ENCODE measurements at regions not wholly inside any gene's neighbourhood (a gene's known extent, or its start where the extent isn't known, plus 50 kb on each side); places are given as distances from the start of the nearest gene placed in this dataset.

DNA sequence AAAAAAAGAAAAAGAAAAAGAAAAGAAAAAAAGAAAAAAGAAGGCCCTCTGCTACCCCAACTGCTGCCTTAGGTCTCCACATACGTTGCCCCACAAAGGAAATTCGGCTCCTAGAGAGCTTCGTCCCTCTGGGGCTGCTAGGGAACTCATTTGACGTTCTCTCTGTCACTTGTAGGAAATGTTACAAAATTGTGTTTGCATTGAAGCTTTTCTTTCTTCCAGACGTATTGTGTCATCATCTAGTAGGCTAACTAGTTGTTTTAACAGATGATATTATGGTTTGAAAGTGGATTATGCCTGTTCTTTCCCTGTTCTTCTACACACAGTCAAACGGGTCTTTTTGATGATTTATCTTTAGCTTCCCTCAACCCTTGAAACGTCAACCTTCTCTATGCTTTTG is 125.3 kb downstream of the BDH1 start:
- H3K36me3 Mint-ChIP-seq (ENCODE audit: low read depth, unreplicated experiment): peaks cover 4% of the 10 kb centered on the region
- H3K27ac Mint-ChIP-seq (ENCODE audit: unreplicated experiment): no peak overlapping the region
- H3K4me1 Mint-ChIP-seq (ENCODE audit: unreplicated experiment): peaks cover 18% of the 10 kb centered on the region
- DNase-seq (ENCODE audit: low spot score): no peak
- TF ChIP-seq, protein P1, sequence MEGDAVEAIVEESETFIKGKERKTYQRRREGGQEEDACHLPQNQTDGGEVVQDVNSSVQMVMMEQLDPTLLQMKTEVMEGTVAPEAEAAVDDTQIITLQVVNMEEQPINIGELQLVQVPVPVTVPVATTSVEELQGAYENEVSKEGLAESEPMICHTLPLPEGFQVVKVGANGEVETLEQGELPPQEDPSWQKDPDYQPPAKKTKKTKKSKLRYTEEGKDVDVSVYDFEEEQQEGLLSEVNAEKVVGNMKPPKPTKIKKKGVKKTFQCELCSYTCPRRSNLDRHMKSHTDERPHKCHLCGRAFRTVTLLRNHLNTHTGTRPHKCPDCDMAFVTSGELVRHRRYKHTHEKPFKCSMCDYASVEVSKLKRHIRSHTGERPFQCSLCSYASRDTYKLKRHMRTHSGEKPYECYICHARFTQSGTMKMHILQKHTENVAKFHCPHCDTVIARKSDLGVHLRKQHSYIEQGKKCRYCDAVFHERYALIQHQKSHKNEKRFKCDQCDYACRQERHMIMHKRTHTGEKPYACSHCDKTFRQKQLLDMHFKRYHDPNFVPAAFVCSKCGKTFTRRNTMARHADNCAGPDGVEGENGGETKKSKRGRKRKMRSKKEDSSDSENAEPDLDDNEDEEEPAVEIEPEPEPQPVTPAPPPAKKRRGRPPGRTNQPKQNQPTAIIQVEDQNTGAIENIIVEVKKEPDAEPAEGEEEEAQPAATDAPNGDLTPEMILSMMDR (IDR thresholded peaks at IDR 0.05; ENCODE audit: unreplicated experiment): no peak
- H3K4me3 Mint-ChIP-seq (ENCODE audit: unreplicated experiment): no peak overlapping the region
- no peaks in the 10 kb centered on the region for H3K9me3 Mint-ChIP-seq (ENCODE audit: unreplicated experiment)
- no peaks in the 10 kb centered on the region for H3K27me3 Mint-ChIP-seq (ENCODE audit: unreplicated experiment)

DNA sequence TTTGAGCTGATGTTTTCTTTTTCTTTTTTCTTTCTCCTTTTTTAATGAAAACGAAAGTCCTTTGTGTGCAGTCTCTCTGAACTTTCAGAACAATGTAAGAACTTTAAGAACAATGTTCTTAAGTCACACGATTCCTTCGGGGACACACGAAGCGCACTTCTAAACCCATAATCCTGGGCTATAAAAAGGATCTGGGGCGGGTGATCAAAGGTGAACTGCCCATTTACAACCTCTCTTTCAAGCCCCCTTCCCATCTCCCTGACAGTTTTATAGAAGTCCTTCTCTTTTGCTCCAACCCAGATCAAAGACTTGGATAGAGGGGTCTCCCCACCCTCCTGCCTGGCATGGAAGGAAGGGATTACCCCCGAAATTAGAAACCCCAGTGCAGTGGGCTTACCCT is 126.8 kb downstream of the BDH1 start:
- Mint-ChIP-seq H3K4me1 (ENCODE audit: unreplicated experiment) (peaks cover 18% of the 10 kb centered on the region), H3K27me3 (ENCODE audit: unreplicated experiment) (peaks cover 3% of the 10 kb centered on the region), H3K36me3 (ENCODE audit: low read depth, unreplicated experiment) (peaks cover under 1% of the 10 kb centered on the region), H3K27ac (ENCODE audit: unreplicated experiment) (no peak overlapping the region), H3K9me3 (ENCODE audit: unreplicated experiment) (no peaks in the 10 kb centered on the region), H3K4me3 (ENCODE audit: unreplicated experiment) (no peak overlapping the region)
- TF ChIP-seq, protein P1 (IDR thresholded peaks at IDR 0.05; ENCODE audit: unreplicated experiment): no peak
- DNase-seq (ENCODE audit: low spot score): no peak

DNA sequence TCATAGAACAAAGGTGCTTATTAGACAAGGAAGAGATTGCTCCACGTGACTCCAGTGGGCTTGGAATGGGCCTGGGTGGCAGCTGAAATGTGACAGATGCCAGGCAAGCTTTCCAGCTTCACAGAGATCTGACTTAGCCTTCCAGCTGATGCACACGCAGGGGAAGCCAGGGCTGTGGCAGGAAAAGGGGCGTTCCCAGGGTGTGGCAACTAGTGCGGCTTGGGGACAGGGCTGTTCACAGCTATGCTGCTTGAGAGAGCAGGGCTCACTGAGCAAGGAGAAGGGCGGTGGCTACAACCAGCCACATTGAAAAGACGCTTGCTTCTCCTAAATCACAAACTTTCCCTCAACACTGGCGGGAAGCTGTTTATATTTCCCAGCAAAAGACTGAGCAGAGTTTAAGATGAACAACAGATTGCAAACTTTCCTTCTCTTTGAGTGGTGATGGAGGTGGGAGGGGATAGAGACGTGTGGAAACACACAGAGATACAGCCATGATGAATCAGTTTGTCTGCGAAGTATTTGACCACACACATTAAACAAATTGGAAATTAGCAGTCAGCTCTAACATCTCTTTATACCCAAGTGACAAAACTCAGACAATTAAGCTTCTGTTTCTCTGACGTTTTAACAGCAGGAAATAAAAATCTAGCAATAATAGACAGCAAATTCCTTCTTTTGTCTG is 127.5 kb downstream of the BDH1 start:
- peaks cover 18% of the 10 kb centered on the region for H3K4me1 Mint-ChIP-seq (ENCODE audit: unreplicated experiment)
- H3K4me3 Mint-ChIP-seq (ENCODE audit: unreplicated experiment): no peak overlapping the region
- no peaks in the 10 kb centered on the region for H3K9me3 Mint-ChIP-seq (ENCODE audit: unreplicated experiment)
- H3K27ac Mint-ChIP-seq (ENCODE audit: unreplicated experiment): no peak overlapping the region
- TF ChIP-seq, protein P1 (IDR thresholded peaks at IDR 0.05; ENCODE audit: unreplicated experiment): no peak
- H3K27me3 Mint-ChIP-seq (ENCODE audit: unreplicated experiment): peaks cover 3% of the 10 kb centered on the region
- no peaks in the 10 kb centered on the region for H3K36me3 Mint-ChIP-seq (ENCODE audit: low read depth, unreplicated experiment)
- DNase-seq (ENCODE audit: low spot score): no peak

DNA sequence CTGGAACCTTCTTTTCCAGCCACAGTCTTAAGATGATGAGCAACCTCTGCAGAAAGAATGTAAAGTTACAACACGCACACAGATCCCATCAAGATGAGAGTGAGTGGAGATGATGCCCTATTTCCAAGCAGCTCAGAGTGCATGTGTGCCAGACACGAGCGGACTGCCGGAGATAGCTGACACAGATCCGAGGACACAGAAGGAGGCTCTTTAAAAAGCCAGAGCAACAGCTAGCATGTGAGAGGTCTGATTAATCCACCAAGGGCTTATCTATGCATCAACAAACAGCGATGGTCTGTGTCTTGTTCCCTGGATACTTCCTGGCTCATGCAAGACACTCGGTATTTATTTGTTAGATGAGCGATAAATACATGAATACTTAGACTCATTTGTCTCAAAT is 128.6 kb upstream of the DLG1 start:
- Mint-ChIP-seq H3K27me3 (ENCODE audit: unreplicated experiment) (peaks cover 3% of the 10 kb centered on the region), H3K9me3 (ENCODE audit: unreplicated experiment) (no peaks in the 10 kb centered on the region), H3K27ac (ENCODE audit: unreplicated experiment) (no peak overlapping the region), H3K4me1 (ENCODE audit: unreplicated experiment) (peaks cover 18% of the 10 kb centered on the region), H3K4me3 (ENCODE audit: unreplicated experiment) (no peak overlapping the region), H3K36me3 (ENCODE audit: low read depth, unreplicated experiment) (no peaks in the 10 kb centered on the region)
- DNase-seq (ENCODE audit: low spot score): no peak
- TF ChIP-seq, protein P1 (IDR thresholded peaks at IDR 0.05; ENCODE audit: unreplicated experiment): no peak

DNA sequence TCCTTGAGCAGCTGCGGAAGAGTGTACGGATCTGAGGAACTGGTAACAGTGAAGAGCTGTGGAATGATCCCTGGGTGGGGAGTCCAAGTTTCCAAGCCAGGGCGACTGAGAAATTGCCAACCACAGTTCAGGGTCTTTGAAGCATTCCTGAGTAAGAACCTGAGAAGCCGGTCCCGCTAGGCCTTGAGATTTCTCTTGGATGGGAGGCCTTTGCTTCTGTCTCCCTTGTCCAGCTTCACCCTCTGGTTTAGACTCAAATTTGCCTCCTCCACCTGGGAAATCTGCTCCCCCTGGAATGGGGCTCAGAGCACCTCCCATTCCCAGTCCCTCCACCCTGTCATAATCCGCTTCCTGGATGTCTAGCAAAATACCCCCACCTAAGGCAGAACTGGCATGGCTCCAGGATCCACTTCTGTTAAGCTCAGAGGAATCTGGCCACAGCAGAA is 127.7 kb upstream of the DLG1 start:
- Mint-ChIP-seq H3K4me1 (ENCODE audit: unreplicated experiment) (peaks cover 18% of the 10 kb centered on the region), H3K9me3 (ENCODE audit: unreplicated experiment) (no peaks in the 10 kb centered on the region), H3K27ac (ENCODE audit: unreplicated experiment) (no peak overlapping the region), H3K36me3 (ENCODE audit: low read depth, unreplicated experiment) (no peaks in the 10 kb centered on the region), H3K27me3 (ENCODE audit: unreplicated experiment) (peaks cover 3% of the 10 kb centered on the region), H3K4me3 (ENCODE audit: unreplicated experiment) (no peak overlapping the region)
- TF ChIP-seq, protein P1 (IDR thresholded peaks at IDR 0.05; ENCODE audit: unreplicated experiment): no peak
- DNase-seq (ENCODE audit: low spot score): no peak
